HepG2 (cell line): ENCODE measurements at regions not wholly inside any gene's neighbourhood (a gene's known extent, or its start where the extent isn't known, plus 50 kb on each side); places are given as distances from the start of the nearest gene placed in this dataset.

Experiments used
- ATAC-seq: fragments of 200-7000 bp; cut with Tn5 transposase; 3 replicates; pipeline ENCODE4 v1.9.1; 2020; ENCODE audit warnings: mild to moderate bottlenecking, moderate library complexity
- BruUV-seq: library from RNA; stranded (reverse); fragments of 400-500 nt; replicated peaks from 2 replicates; lab custom pipeline; 2021; lab: Mats Ljungman, UMichigan
- CTCF ChIA-PET: fragments of 300-600 bp; formaldehyde crosslinking; extraction: SDS; loops from one replicate; lab custom pipeline; 2021; ENCODE audit warnings: low total read pairs, inconsistent platforms, low intra/inter-chr PET ratio; lab: Yijun Ruan, JAX
- POLR2A ChIA-PET: fragments of 350-600 bp; sonication (Branson Sonifier 250); formaldehyde crosslinking; loops from one replicate; lab custom pipeline; 2020; ENCODE audit warnings: antibody characterized with exemption, inconsistent platforms; lab: Yijun Ruan, JAX
- DNase-seq: peaks from one replicate; pipeline ENCODE4 v3.0.0-alpha.2; 2015; ENCODE audit warnings: low spot score
- FAIRE-seq: peaks from 3 replicates; lab custom pipeline; 2011; peaks lifted over from hg19 to GRCh38; lab: Jason Lieb, UNC
- H2AFZ ChIP-seq: one replicate; pipeline ENCODE4 v1.6.1; 2011; ENCODE audit warnings: low read length, inconsistent platforms
- H3K27ac ChIP-seq: fragments of 300-600 bp; 3 replicates; pipeline ENCODE4 v1.8.0; 2011; ENCODE audit warnings: mixed run types, mild to moderate bottlenecking, mixed read lengths, low read length, inconsistent platforms; ENCODE audit not compliant: insufficient read depth; ENCODE audit errors: extremely low read length
- H3K27me3 ChIP-seq, 2 experiments: fragments of 200-600 bp in 1 of 2; 2 replicates in 1 of 2; 3 replicates in 1 of 2; pipeline versions ENCODE4 v1.6.0 to v1.8.0; 2011; ENCODE audit warnings: low read length in 2 of 2, mild to moderate bottlenecking in 2 of 2, moderate library complexity in 2 of 2, inconsistent platforms in 1 of 2; ENCODE audit not compliant: insufficient read depth in 2 of 2, control insufficient read depth in 1 of 2
- H3K36me3 ChIP-seq, 2 experiments: fragments of 200-600 bp in 1 of 2; replicated peaks in 1 of 2; 2 replicates in 1 of 2; 3 replicates in 1 of 2; pipeline versions ENCODE4 v1.5.1 to v1.8.0; 2011; ENCODE audit warnings: low read length in 2 of 2, inconsistent platforms in 1 of 2; ENCODE audit not compliant: insufficient read depth in 2 of 2, control insufficient read depth in 1 of 2
- H3K4me1 ChIP-seq: 2 replicates; pipeline ENCODE4 v1.5.1; 2012; ENCODE audit warnings: low read length, inconsistent platforms; ENCODE audit not compliant: insufficient read depth
- H3K4me2 ChIP-seq: 2 replicates; pipeline ENCODE4 v1.6.0; 2011; ENCODE audit warnings: low read depth, low read length, inconsistent platforms
- H3K4me3 ChIP-seq, 3 experiments: fragments of 200-600 bp in 1 of 3; sonication (generic), shearing (Covaris generic) in 1 of 3; replicated peaks in 1 of 3; 2 replicates each; pipeline ENCODE4 v1.5.1; 2011 to 2016; ENCODE audit warnings: low read length in 3 of 3, inconsistent platforms in 2 of 3, low read depth in 2 of 3, mild to moderate bottlenecking in 2 of 3, control low read depth in 1 of 3, mixed read lengths in 1 of 3; ENCODE audit not compliant: insufficient read depth in 1 of 3
- H3K79me2 ChIP-seq: one replicate; pipeline ENCODE4 v1.6.1; 2011; ENCODE audit warnings: low read length, inconsistent platforms; ENCODE audit not compliant: insufficient read depth
- H3K9ac ChIP-seq: 2 replicates; pipeline ENCODE4 v1.6.0; 2011; ENCODE audit warnings: mild to moderate bottlenecking, low read depth, low read length, inconsistent platforms; ENCODE audit not compliant: insufficient read depth
- H3K9me3 ChIP-seq: 2 replicates; pipeline ENCODE4 v1.5.1; 2012; ENCODE audit warnings: mild to moderate bottlenecking, low read length
- H4K20me1 ChIP-seq: 2 replicates; pipeline ENCODE4 v1.6.0; 2011; ENCODE audit warnings: inconsistent platforms, mild to moderate bottlenecking, low read length, moderate library complexity; ENCODE audit not compliant: insufficient read depth
- KDM1A ChIP-seq: IDR thresholded peaks from 2 replicates; pipeline ENCODE4 v1.6.1; 2016; ENCODE audit warnings: missing compliant biosample characterization
- MAFF ChIP-seq: IDR thresholded peaks from 2 replicates; pipeline ENCODE4 v1.6.1; 2011; ENCODE audit warnings: low read depth, low read length, improper control_type of control experiment
- MAZ ChIP-seq, 2 experiments: sonication (generic) in 1 of 2; formaldehyde crosslinking in 1 of 2; IDR thresholded peaks; 2 replicates each; pipeline versions ENCODE4 v1.5.0 to v1.6.1; 2012 to 2020; ENCODE audit warnings: low read depth in 2 of 2, mild to moderate bottlenecking in 2 of 2, borderline replicate concordance in 1 of 2, improper control_type of control experiment in 1 of 2, low read length in 1 of 2, missing genetic modification reagents in 1 of 2, moderate library complexity in 1 of 2
- MLX ChIP-seq: IDR thresholded peaks from 2 replicates; pipeline ENCODE4 v1.6.1; 2016
- MTERF4 ChIP-seq: sonication (generic); formaldehyde crosslinking; IDR thresholded peaks from 2 replicates; pipeline ENCODE4 v1.8.0; 2023; ENCODE audit warnings: mild to moderate bottlenecking, missing genetic modification reagents
- MXD4 ChIP-seq: IDR thresholded peaks from 2 replicates; pipeline ENCODE4 v1.6.1; 2016; ENCODE audit warnings: mild to moderate bottlenecking, missing biosample characterization, missing genetic modification reagents
- MYC ChIP-seq: sonication (generic); formaldehyde crosslinking; IDR thresholded peaks from 2 replicates; pipeline ENCODE4 v1.9.0; 2021; ENCODE audit warnings: missing genetic modification reagents, borderline replicate concordance
- MYPOP ChIP-seq: sonication (generic); formaldehyde crosslinking; IDR thresholded peaks from 2 replicates; pipeline ENCODE4 v1.8.1; 2023; ENCODE audit warnings: mild to moderate bottlenecking, moderate library complexity, missing genetic modification reagents
- NCOA1 ChIP-seq: sonication (generic); formaldehyde crosslinking; IDR thresholded peaks from 2 replicates; pipeline ENCODE4 v1.9.0; 2021; ENCODE audit warnings: missing genetic modification reagents
- NFYB ChIP-seq: sonication (generic); formaldehyde crosslinking; IDR thresholded peaks from 2 replicates; pipeline ENCODE4 v1.4.0; 2020; ENCODE audit warnings: missing genetic modification reagents
- PRMT3 ChIP-seq: sonication (generic); formaldehyde crosslinking; IDR thresholded peaks from 2 replicates; pipeline ENCODE4 v1.8.1; 2022; ENCODE audit warnings: low read depth, mild to moderate bottlenecking, moderate library complexity, missing genetic modification reagents, borderline replicate concordance
- TFDP1 ChIP-seq: IDR thresholded peaks from 2 replicates; pipeline ENCODE4 v1.6.1; 2016; ENCODE audit warnings: missing compliant biosample characterization, missing genetic modification reagents, borderline replicate concordance
- ZFP82 ChIP-seq: sonication (generic); formaldehyde crosslinking; IDR thresholded peaks from 2 replicates; pipeline ENCODE4 v1.5.1; 2020; ENCODE audit warnings: mild to moderate bottlenecking, missing genetic modification reagents, borderline replicate concordance
- ZMYM2 ChIP-seq: sonication (generic); formaldehyde crosslinking; IDR thresholded peaks from 2 replicates; pipeline ENCODE4 v1.8.0; 2022; ENCODE audit warnings: mild to moderate bottlenecking, missing genetic modification reagents
- ZNF451 ChIP-seq: sonication (generic); formaldehyde crosslinking; IDR thresholded peaks from 2 replicates; pipeline ENCODE4 v1.5.0; 2020; ENCODE audit warnings: mild to moderate bottlenecking, missing genetic modification reagents
- ZNF543 ChIP-seq: sonication (generic); formaldehyde crosslinking; IDR thresholded peaks from 2 replicates; pipeline ENCODE4 v1.4.0; 2020; ENCODE audit warnings: mild to moderate bottlenecking, missing genetic modification reagents
- ZNF7 ChIP-seq: IDR thresholded peaks from 2 replicates; pipeline ENCODE4 v1.6.1; 2016; ENCODE audit warnings: missing biosample characterization, missing genetic modification reagents
- ZSCAN9 ChIP-seq: IDR thresholded peaks from 2 replicates; pipeline ENCODE4 v1.6.1; 2016; ENCODE audit warnings: borderline replicate concordance
- whole genome bisulfite sequencing: methylation state at CpG from one replicate; pipeline ENCODE4 v1.1.6; 2017; ENCODE audit warnings: low lambda C conversion rate; 5-methylcytosine and 5-hydroxymethylcytosine counted together
- in situ Hi-C: cut with HindIII; loops from 2 replicates; pipeline ENCODE4 v1.10.0; 2017; ENCODE audit warnings: low pct_unique_long_range_greater_than_20kb; ENCODE audit not compliant: extremely low pct_ligation_motif_present
- intact Hi-C: fragments of 100-400 bp; cut with micrococcal nuclease; formaldehyde crosslinking; loops from one replicate; pipeline ENCODE4 v1.10.0; 2022; ENCODE audit not compliant: unreplicated experiment

GRCh38 chr2:8298783-8299182 is 383.1 kb upstream of the ID2 start:
- ATAC-seq (no peak), FAIRE-seq (no peak)
- in situ Hi-C loops (no loop called here), intact Hi-C loops (no loop called here)
- POLR2A ChIA-PET: no interaction called here
- Histone ChIP-seq H3K9me3 (no peaks in the 10 kb centered on the region), H3K79me2 (no peaks in the 10 kb centered on the region), H3K9ac (no peak overlapping the region), H4K20me1 (no peaks in the 10 kb centered on the region), H2AFZ (no peak overlapping the region)
- WGBS: 87% methylated on average over 3 of the region's 3 CpGs
- TF ChIP-seq ZMYM2 (CRISPR knock-in tag) (no peak), ZFP82 (no peak), TFDP1 (CRISPR knock-in tag) (no peak), NCOA1 (CRISPR knock-in tag) (no peak), PRMT3 (no peak), MLX (CRISPR knock-in tag) (no peak), ZNF543 (CRISPR knock-in tag) (no peak), MXD4 (CRISPR knock-in tag) (no peak)
- TF ChIP-seq, all 625 proteins: peak for 0
- Histone ChIP-seq H3K4me2 (no peak overlapping the region), H3K27ac (no peak overlapping the region), H3K4me1 (no peaks in the 10 kb centered on the region), H3K36me3 (no peaks in the 10 kb centered on the region), H3K4me3 (no peak overlapping the region), H3K27me3 (peaks cover 0 to 1% of the 10 kb centered on the region in 2 experiments; a peak in 2 of 5 replicates)
- DNase-seq: no peak
- CTCF ChIA-PET: no interaction called here
- no TSS peak for BruUV-seq

GRCh38 chr2:8300216-8300615 is 381.6 kb upstream of the ID2 start:
- no peak overlapping the region for H3K4me3 ChIP-seq
- in situ Hi-C loops: no loop called here
- CTCF ChIA-PET: no interaction called here
- TF ChIP-seq ZNF7 (CRISPR knock-in tag): no peak
- TF ChIP-seq NFYB: no peak
- TF ChIP-seq MYPOP (CRISPR knock-in tag): no peak
- no peak for TF ChIP-seq MAZ (IDR thresholded peaks at IDR 0.05; ENCODE audit: borderline replicate concordance, low read depth, low read length)
- TF ChIP-seq MAZ (CRISPR knock-in tag; IDR thresholded peaks at IDR 0.05; ENCODE audit: low read depth): no peak
- TF ChIP-seq MAFF: no peak
- no peak for TF ChIP-seq ZNF451 (CRISPR knock-in tag)
- TF ChIP-seq MTERF4 (CRISPR knock-in tag): no peak
- TF ChIP-seq ZSCAN9 (CRISPR knock-in tag): no peak
- no peak for TF ChIP-seq KDM1A (CRISPR knock-in tag)
- TF ChIP-seq MYC (CRISPR knock-in tag): no peak

More at GRCh38 chr2:8300216-8300615, 381.6 kb upstream of the ID2 start:
- Histone ChIP-seq H3K36me3 (no peaks in the 10 kb centered on the region), H3K27me3 (peaks cover 1 to 7% of the 10 kb centered on the region in 2 experiments; a peak in 2 of 5 replicates), H2AFZ (no peak overlapping the region), H3K79me2 (no peaks in the 10 kb centered on the region), H3K4me1 (no peaks in the 10 kb centered on the region), H3K9ac (no peak overlapping the region), H3K9me3 (no peaks in the 10 kb centered on the region), H3K27ac (no peak overlapping the region), H3K4me2 (no peak overlapping the region), H4K20me1 (no peaks in the 10 kb centered on the region)
- POLR2A ChIA-PET: no interaction called here
- FAIRE-seq: no peak
- WGBS: 4% methylated on average over 5 of the region's 5 CpGs
- intact Hi-C loops: no loop called here
- no TSS peak for BruUV-seq
- no peak for ATAC-seq
- no peak for DNase-seq
